ENCODE measurements at regions not wholly inside any gene's neighbourhood (a gene's known extent, or its start where the extent isn't known, plus 50 kb on each side); places are given as distances from the start of the nearest gene placed in this dataset.

- no peak overlapping the region for H3K4me3 Mint-ChIP-seq
- H3K4me1 Mint-ChIP-seq, result no peaks in the 10 kb centered on the region
- DNase-seq, result no peak
- no peaks in the 10 kb centered on the region for H3K9me3 Mint-ChIP-seq
- no peak overlapping the region for H3K27ac Mint-ChIP-seq
- ATAC-seq, result no peak
- H3K27me3 Mint-ChIP-seq, result peaks cover 41% of the 10 kb centered on the region
These were observed 195.0 kb downstream of the FOXL1 start for GRCh38 chr16:86773354-86773715.

- Mint-ChIP-seq H3K4me3 (no peak overlapping the region), H3K4me1 (no peaks in the 10 kb centered on the region), H3K27me3 (peaks cover 25% of the 10 kb centered on the region), H3K9me3 (no peaks in the 10 kb centered on the region), H3K27ac (no peak overlapping the region)
- DNase-seq, result no peak
- no peak for ATAC-seq
These were observed 196.6 kb downstream of the FOXL1 start for GRCh38 chr16:86774931-86775330.

- H3K9me3 Mint-ChIP-seq, result no peaks in the 10 kb centered on the region
- no peak overlapping the region for H3K27ac Mint-ChIP-seq
- no peaks in the 10 kb centered on the region for H3K4me1 Mint-ChIP-seq
- no peak for ATAC-seq
- DNase-seq, result no peak
- H3K27me3 Mint-ChIP-seq, result peaks cover 23% of the 10 kb centered on the region
- no peak overlapping the region for H3K4me3 Mint-ChIP-seq
These were observed 197.2 kb downstream of the FOXL1 start for GRCh38 chr16:86775511-86775921.

GRCh38 chr16:86777381-86777946 lies 199.1 kb downstream of the FOXL1 start:
- H3K9me3 Mint-ChIP-seq, result no peaks in the 10 kb centered on the region
- no peak overlapping the region for H3K27ac Mint-ChIP-seq
- H3K4me1 Mint-ChIP-seq, result no peaks in the 10 kb centered on the region
- H3K4me3 Mint-ChIP-seq, result no peak overlapping the region
- ATAC-seq, result no peak
- peaks cover 28% of the 10 kb centered on the region for H3K27me3 Mint-ChIP-seq
- no peak for DNase-seq

GRCh38 chr16:86778108-86778745 lies 199.9 kb downstream of the FOXL1 start:
- H3K27ac Mint-ChIP-seq, result no peak overlapping the region
- DNase-seq, result no peak

GRCh38 chr16:86778978-86779377 lies 200.6 kb downstream of the FOXL1 start:
- Mint-ChIP-seq H3K4me3 (no peak overlapping the region), H3K27me3 (peaks cover 20% of the 10 kb centered on the region), H3K27ac (no peak overlapping the region), H3K4me1 (no peaks in the 10 kb centered on the region), H3K9me3 (no peaks in the 10 kb centered on the region)
- no peak for ATAC-seq
- DNase-seq, result no peak

More at GRCh38 chr16:86778108-86778745, 199.9 kb downstream of the FOXL1 start:
- no peak overlapping the region for H3K4me3 Mint-ChIP-seq
- H3K27me3 Mint-ChIP-seq, result peaks cover 20% of the 10 kb centered on the region
- no peak for ATAC-seq
- H3K4me1 Mint-ChIP-seq, result no peaks in the 10 kb centered on the region
- no peaks in the 10 kb centered on the region for H3K9me3 Mint-ChIP-seq

GRCh38 chr16:86781046-86781445 lies 202.7 kb downstream of the FOXL1 start:
- no peak for ATAC-seq
- Mint-ChIP-seq H3K27ac (no peak overlapping the region), H3K9me3 (no peaks in the 10 kb centered on the region), H3K4me3 (no peak overlapping the region), H3K4me1 (no peaks in the 10 kb centered on the region), H3K27me3 (peaks cover 18% of the 10 kb centered on the region)
- no peak for DNase-seq

GRCh38 chr16:86783636-86784626 lies 205.6 kb downstream of the FOXL1 start:
- Mint-ChIP-seq H3K4me1 (no peaks in the 10 kb centered on the region), H3K27ac (no peak overlapping the region), H3K4me3 (no peak overlapping the region), H3K9me3 (no peaks in the 10 kb centered on the region), H3K27me3 (peaks cover 27% of the 10 kb centered on the region)
- DNase-seq (no peak), ATAC-seq (no peak)

- Mint-ChIP-seq H3K27me3 (peaks cover 23% of the 10 kb centered on the region), H3K4me3 (no peak overlapping the region), H3K9me3 (no peaks in the 10 kb centered on the region), H3K4me1 (no peaks in the 10 kb centered on the region), H3K27ac (no peak overlapping the region)
- DNase-seq, result no peak
- no peak for ATAC-seq
These were observed 208.0 kb downstream of the FOXL1 start for GRCh38 chr16:86786338-86786737.

GRCh38 chr16:86786994-86787393 lies 208.6 kb downstream of the FOXL1 start:
- Mint-ChIP-seq H3K9me3 (no peaks in the 10 kb centered on the region), H3K27me3 (peaks cover 23% of the 10 kb centered on the region), H3K27ac (no peak overlapping the region), H3K4me1 (no peaks in the 10 kb centered on the region), H3K4me3 (no peak overlapping the region)
- no peak for DNase-seq
- no peak for ATAC-seq

GRCh38 chr16:86787538-86787937 lies 209.2 kb downstream of the FOXL1 start:
- ATAC-seq (no peak), DNase-seq (no peak)
- Mint-ChIP-seq H3K9me3 (no peaks in the 10 kb centered on the region), H3K27ac (no peak overlapping the region), H3K27me3 (peaks cover 23% of the 10 kb centered on the region), H3K4me3 (no peak overlapping the region), H3K4me1 (no peaks in the 10 kb centered on the region)

- peaks cover 26% of the 10 kb centered on the region for H3K27me3 Mint-ChIP-seq
- H3K27ac Mint-ChIP-seq, result no peak overlapping the region
- H3K9me3 Mint-ChIP-seq, result no peaks in the 10 kb centered on the region
- H3K4me3 Mint-ChIP-seq, result no peak overlapping the region
- no peaks in the 10 kb centered on the region for H3K4me1 Mint-ChIP-seq
- DNase-seq (no peak), ATAC-seq (no peak)
These were observed 211.3 kb downstream of the FOXL1 start for GRCh38 chr16:86789621-86790051.

GRCh38 chr16:86791287-86792035 lies 213.1 kb downstream of the FOXL1 start:
- H3K4me3 Mint-ChIP-seq, result no peak overlapping the region
- no peaks in the 10 kb centered on the region for H3K9me3 Mint-ChIP-seq
- DNase-seq, result no peak

GRCh38 chr16:86794216-86794864 lies 216.0 kb downstream of the FOXL1 start:
- H3K4me3 Mint-ChIP-seq, result no peak overlapping the region
- DNase-seq, result no peak
- peaks cover 0 to 3% of the 10 kb centered on the region in 2 donors for H3K9me3 Mint-ChIP-seq
- H3K4me1 Mint-ChIP-seq, result no peaks in the 10 kb centered on the region
- H3K27ac Mint-ChIP-seq, result no peak overlapping the region
- peaks cover 25% of the 10 kb centered on the region for H3K27me3 Mint-ChIP-seq
- no peak for ATAC-seq

More at GRCh38 chr16:86791287-86792035, 213.1 kb downstream of the FOXL1 start:
- no peak for ATAC-seq
- Mint-ChIP-seq H3K27me3 (peaks cover 26% of the 10 kb centered on the region), H3K4me1 (no peaks in the 10 kb centered on the region), H3K27ac (no peak overlapping the region)

GRCh38 chr16:86797700-86798099 lies 219.4 kb downstream of the FOXL1 start:
- no peak overlapping the region for H3K27ac Mint-ChIP-seq
- no peaks in the 10 kb centered on the region for H3K4me1 Mint-ChIP-seq
- no peak overlapping the region for H3K4me3 Mint-ChIP-seq
- peaks cover 0 to 7% of the 10 kb centered on the region in 2 donors for H3K9me3 Mint-ChIP-seq
- DNase-seq, result no peak
- ATAC-seq, result no peak
- peaks cover 27% of the 10 kb centered on the region for H3K27me3 Mint-ChIP-seq
